Esophagus squamous epithelium (tissue), 5 donors: ENCODE measurements at regions not wholly inside any gene's neighbourhood (a gene's known extent, or its start where the extent isn't known, plus 50 kb on each side); places are given as distances from the start of the nearest gene placed in this dataset.

Experiments used
- DNase-seq: peaks from one replicate; lab custom pipeline; 2025; lab: John Stamatoyannopoulos, UW
- H3K27ac ChIP-seq, 4 donors: fragments of 200-600 bp; sonication (generic); one replicate each; pipeline ENCODE4 v1.5.1; 2016 to 2019; ENCODE audit warnings: mild to moderate bottlenecking in 1 of 4
- H3K27me3 ChIP-seq, 4 donors: fragments of 200-600 bp; sonication (generic); 1 replicate in 3 of 4; 2 replicates in 1 of 4; pipeline versions ENCODE4 v1.5.1 to v1.6.0; 2017 to 2021; ENCODE audit warnings: antibody characterized with exemption in 1 of 4
- H3K36me3 ChIP-seq, 3 donors: fragments of 200-600 bp; sonication (generic); one replicate each; pipeline ENCODE4 v1.5.1; 2016 to 2019
- H3K4me1 ChIP-seq, 3 donors: fragments of 200-600 bp; sonication (generic); one replicate each; pipeline ENCODE4 v1.5.1; 2017 to 2019
- H3K4me3 ChIP-seq, 4 donors: fragments of 200-600 bp; sonication (generic); 1 replicate in 3 of 4; 2 replicates in 1 of 4; pipeline ENCODE4 v1.5.1; 2016 to 2019; ENCODE audit warnings: mild to moderate bottlenecking in 2 of 4, moderate library complexity in 1 of 4
- H3K9me3 ChIP-seq, 3 donors: fragments of 200-600 bp; sonication (generic); one replicate each; pipeline ENCODE4 v1.5.1; 2016 to 2019
- CTCF ChIP-seq, 6 experiments: fragments of 450-650 bp in 4 of 6; fragments of 200-600 bp in 2 of 6; sonication (generic) in 2 of 6; IDR thresholded peaks; one replicate each; pipeline ENCODE4 v1.5.1; 2016 to 2019; ENCODE audit warnings: antibody characterized with exemption in 6 of 6, mild to moderate bottlenecking in 4 of 6, moderate library complexity in 4 of 6
- POLR2A ChIP-seq, 4 donors: fragments of 450-650 bp; IDR thresholded peaks; one replicate each; pipeline ENCODE4 v1.6.1; 2017; ENCODE audit warnings: antibody characterized with exemption in 4 of 4, mild to moderate bottlenecking in 4 of 4, moderate library complexity in 3 of 4
- WGBS, 2 donors: methylation state at CpG; one replicate each; pipeline ENCODE4 v1.1.5; 2018; 5-methylcytosine and 5-hydroxymethylcytosine counted together
- intact Hi-C: fragments of 100-400 bp; cut with DNase I; formaldehyde crosslinking; loops from one replicate; pipeline ENCODE4 v1.15.0; 2022
- donor health status: DM: yes; HTN: yes; CAD: no.

- no peak for DNase-seq
- Histone ChIP-seq H3K4me3 (no peak overlapping the region), H3K9me3 (no peaks in the 10 kb centered on the region), H3K27me3 (no peaks in the 10 kb centered on the region), H3K27ac (no peak overlapping the region), H3K4me1 (no peaks in the 10 kb centered on the region), H3K36me3 (no peaks in the 10 kb centered on the region)
- intact Hi-C loops, result no loop called here
- no peak for TF ChIP-seq POLR2A (IDR thresholded peaks at IDR 0.05)
- WGBS, 2 donors, result 35 to 55% methylated on average over 2 of the region's 2 CpGs
Measured at GRCh38 chr11:56849852-56850251, 101.4 kb upstream of the OR9G4 start.

- Histone ChIP-seq H3K27me3 (no peaks in the 10 kb centered on the region), H3K4me3 (no peak overlapping the region), H3K36me3 (no peaks in the 10 kb centered on the region), H3K9me3 (no peaks in the 10 kb centered on the region), H3K27ac (no peak overlapping the region), H3K4me1 (no peaks in the 10 kb centered on the region)
- intact Hi-C loops, result no loop called here
- DNase-seq, result no peak
- no peak for TF ChIP-seq CTCF (IDR thresholded peaks at IDR 0.05)
- TF ChIP-seq POLR2A (IDR thresholded peaks at IDR 0.05), result no peak
Measured at GRCh38 chr11:56849250-56849649, 100.8 kb upstream of the OR9G4 start.

GRCh38 chr11:56848141-56848809 lies 99.8 kb upstream of the OR9G4 start:
- 77 to 85% methylated on average over 8 of the region's 8 CpGs for WGBS, 2 donors
- Histone ChIP-seq H3K27ac (no peak overlapping the region), H3K27me3 (no peaks in the 10 kb centered on the region), H3K4me3 (no peak overlapping the region), H3K36me3 (no peaks in the 10 kb centered on the region), H3K4me1 (no peaks in the 10 kb centered on the region), H3K9me3 (no peaks in the 10 kb centered on the region)
- no peak for TF ChIP-seq POLR2A (IDR thresholded peaks at IDR 0.05)
- TF ChIP-seq CTCF (IDR thresholded peaks at IDR 0.05), result no peak
- intact Hi-C loops, result no loop called here
- DNase-seq, result no peak

- Histone ChIP-seq H3K36me3 (no peaks in the 10 kb centered on the region), H3K4me3 (no peak overlapping the region), H3K9me3 (no peaks in the 10 kb centered on the region), H3K27me3 (no peaks in the 10 kb centered on the region), H3K27ac (no peak overlapping the region), H3K4me1 (no peaks in the 10 kb centered on the region)
- 60 to 64% methylated on average over 8 of the region's 8 CpGs for WGBS, 2 donors
- DNase-seq, result no peak
- intact Hi-C loops, result no loop called here
- TF ChIP-seq CTCF (IDR thresholded peaks at IDR 0.05), result no peak
- TF ChIP-seq POLR2A (IDR thresholded peaks at IDR 0.05), result no peak
Measured at GRCh38 chr11:56846631-56847576, 98.4 kb upstream of the OR9G4 start.

- no peak for DNase-seq
- H3K27ac ChIP-seq, result no peak overlapping the region
- TF ChIP-seq POLR2A (IDR thresholded peaks at IDR 0.05) (no peak), CTCF (IDR thresholded peaks at IDR 0.05) (no peak)
- H3K4me1 ChIP-seq, result peaks cover 0 to 5% (median 0%) of the 10 kb centered on the region in 3 donors
- H3K36me3 ChIP-seq, result no peaks in the 10 kb centered on the region
- no CpG with 5 or more reads among the region's 20 CpGs for WGBS, 2 donors
- no peaks in the 10 kb centered on the region for H3K27me3 ChIP-seq
- no peak overlapping the region for H3K4me3 ChIP-seq
- intact Hi-C loops, result no loop called here
- H3K9me3 ChIP-seq, result no peaks in the 10 kb centered on the region
Measured at GRCh38 chr11:56845121-56845732, 96.7 kb upstream of the OR9G4 start.
